ENCODE measurements at regions not wholly inside any gene's neighbourhood (a gene's known extent, or its start where the extent isn't known, plus 50 kb on each side); places are given as distances from the start of the nearest gene placed in this dataset.

DNA sequence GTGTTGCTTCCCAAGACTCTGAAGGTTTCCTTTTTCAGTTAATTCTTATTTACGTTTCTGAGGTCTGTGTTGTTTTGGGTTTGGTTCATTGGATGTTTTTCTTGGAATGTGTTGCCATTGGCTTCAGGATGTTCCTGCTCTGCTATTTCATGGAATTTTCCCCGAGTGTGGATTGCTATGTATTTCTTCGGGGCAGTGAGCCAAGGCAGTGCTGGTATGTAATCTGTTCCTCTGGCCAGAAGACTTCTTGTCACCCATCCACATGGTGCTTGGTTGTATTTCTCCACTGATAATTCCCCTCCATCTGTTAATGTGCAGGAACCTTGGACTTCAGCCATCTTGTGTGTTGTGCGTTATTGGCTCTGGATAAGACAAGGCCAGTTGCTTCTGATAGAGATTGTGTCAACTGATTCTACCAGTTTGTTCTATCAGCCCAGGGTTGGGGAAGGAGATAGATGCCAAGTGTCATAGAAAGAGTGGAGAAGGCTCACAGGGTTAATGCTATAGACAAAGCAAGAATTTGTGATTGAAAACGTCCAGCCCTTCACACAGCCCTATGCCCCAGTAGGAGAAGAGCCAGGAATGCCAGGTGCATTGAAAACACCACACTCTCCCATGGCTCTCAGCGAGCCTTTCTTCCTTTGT is 505.2 kb downstream of the PLPP3 start:
- no peak for DNase-seq (ENCODE audit: low spot score)

DNA sequence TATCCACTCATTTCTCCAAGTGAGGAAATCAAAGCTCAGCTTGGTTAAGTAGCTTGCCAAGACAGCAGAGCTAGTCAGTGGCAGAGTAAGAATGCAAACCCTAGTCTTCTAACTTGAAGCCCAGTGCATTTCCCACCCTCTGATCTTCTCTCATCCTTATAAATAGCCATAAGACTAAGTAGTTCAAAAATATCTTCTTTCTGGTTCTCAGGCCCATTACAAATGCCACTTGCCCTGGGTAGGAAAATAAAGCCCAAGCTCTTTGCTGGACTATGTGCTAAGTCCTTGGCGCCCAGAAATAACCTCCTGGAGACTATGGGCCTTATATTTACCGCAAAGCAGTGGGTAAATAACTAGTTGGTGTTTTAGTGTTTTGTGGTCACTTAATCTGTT is 505.8 kb downstream of the PLPP3 start:
- no peak for DNase-seq (ENCODE audit: low spot score)

DNA sequence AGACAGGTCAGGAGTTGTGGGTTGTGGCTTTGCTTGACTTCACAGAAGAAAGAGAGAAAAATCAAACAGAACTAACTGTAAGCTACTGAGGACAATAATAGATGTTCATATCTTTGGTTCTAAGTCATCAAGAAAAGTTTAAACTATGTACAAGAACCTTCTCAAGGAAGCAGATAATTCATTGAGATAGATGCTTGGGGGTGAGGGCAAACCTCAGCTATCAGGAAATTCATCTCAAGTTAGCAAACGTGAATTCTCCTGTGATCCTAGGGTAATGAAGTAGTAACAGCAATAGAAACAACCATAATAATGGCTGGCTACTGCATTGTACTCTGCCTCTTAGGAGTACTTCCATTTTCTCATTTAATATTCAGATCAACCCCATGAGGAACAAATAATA is 506.2 kb downstream of the PLPP3 start:
- DNase-seq (ENCODE audit: low spot score): no peak

DNA sequence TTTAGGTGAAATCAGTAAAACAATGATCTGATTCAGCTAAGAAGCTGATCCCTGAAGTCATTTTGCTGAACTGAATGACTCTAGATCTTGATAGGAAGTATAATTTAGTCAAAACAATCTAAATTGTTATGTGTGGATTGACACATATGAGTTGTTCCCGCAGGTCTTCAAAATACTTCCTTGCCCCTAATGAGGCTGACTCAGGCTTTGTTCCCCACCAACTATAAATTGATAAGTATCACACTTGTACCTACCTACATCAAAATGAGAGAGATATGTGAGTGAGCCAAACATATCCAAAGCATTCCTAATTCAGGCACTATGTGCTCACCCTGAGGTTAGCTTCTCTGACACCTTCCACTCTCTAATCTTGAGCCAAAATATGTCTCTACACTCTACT is 507.1 kb downstream of the PLPP3 start:
- no peak for DNase-seq (ENCODE audit: low spot score)

- no peak for DNase-seq (ENCODE audit: low spot score)
Observed at GRCh38 chr1:56071351-56071750, 508.0 kb downstream of the PLPP3 start.

DNA sequence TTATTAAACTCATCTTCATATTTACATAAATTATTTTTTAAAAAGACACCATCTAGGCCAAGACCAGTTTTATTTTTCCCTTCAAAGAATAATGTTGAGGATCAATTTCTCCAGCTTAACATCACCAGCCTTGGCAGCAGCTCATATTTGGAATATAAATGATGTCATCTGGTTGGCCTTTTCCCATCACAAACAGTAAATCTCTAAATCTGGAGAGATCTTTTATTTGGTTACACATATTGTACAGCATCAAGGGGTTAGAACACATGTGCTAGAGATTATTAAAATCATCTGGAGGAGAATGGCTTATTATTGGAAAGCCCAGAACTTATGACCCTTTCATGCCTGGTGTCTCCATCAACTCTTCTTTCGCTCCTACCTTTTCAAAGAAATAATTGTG is 508.8 kb downstream of the PLPP3 start:
- no peak for DNase-seq (ENCODE audit: low spot score)

- no peak for DNase-seq (ENCODE audit: low spot score)
Observed at GRCh38 chr1:56069824-56070223, 509.5 kb downstream of the PLPP3 start.

DNA sequence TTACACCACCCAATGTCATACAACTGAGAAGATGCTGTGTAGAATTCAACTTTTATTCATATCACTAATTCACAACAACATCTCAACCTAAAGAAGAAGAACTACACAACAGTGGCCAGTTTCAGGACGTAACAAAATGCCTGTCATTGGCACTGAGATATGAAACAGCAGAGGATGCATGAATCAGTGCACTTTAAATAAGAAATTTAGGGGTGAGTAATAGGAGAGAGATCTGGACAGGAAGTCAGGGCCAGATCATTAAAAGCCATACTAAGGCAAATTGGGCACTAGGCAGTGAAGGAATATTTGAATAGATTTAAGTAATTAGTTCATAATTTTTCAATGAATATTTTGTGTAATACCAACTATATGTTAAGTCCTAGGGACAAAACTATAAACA is 510.5 kb downstream of the PLPP3 start:
- peak; percentile 58 for DNase-seq (ENCODE audit: low spot score)

DNA sequence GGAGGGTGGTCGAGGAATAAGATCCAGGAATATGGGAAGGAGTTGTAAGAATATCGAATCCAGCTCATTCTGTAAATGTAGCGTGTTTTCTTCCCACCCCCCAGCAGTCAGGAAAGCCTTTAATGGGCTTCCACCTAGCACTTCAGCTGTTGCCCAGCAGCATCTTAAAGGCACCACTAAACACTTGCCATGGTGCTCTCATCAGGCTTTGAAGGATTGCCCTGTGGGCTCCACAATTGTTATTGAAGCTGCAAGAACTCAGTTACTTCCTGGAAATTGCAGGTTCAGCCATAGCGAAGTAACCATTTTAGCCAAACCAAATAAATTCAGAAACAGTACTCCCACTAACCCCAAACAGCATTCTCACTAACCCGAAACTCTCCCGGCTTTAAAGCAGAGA is 511.2 kb downstream of the PLPP3 start:
- DNase-seq (ENCODE audit: low spot score): no peak

DNA sequence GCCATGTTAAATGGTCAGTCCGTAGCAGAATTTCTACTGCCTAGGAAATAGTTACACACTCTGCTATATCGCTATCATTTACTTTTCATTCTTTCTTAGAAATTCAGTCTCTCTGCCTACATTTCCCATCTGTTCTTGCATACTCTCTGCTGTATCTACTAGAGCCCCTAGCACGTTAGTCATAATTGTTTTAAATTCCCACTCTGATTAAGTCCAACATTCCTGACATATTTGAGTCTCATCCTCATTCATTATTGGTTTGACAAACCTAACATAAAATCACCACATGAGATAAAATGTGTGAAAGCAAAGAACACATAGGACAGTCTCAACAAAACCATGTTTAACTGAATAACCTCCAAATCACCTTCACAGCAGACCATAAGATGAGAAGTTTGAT is 513.6 kb downstream of the PLPP3 start:
- DNase-seq (ENCODE audit: low spot score): peak; percentile 62

- peak; percentile 42 for DNase-seq (ENCODE audit: low spot score)
Observed at GRCh38 chr1:56064705-56065104, 514.7 kb downstream of the PLPP3 start.

GRCh38 chr1:56063461-56063860 is 515.9 kb downstream of the PLPP3 start:
- no peak for DNase-seq (ENCODE audit: low spot score)

- no peak for DNase-seq (ENCODE audit: low spot score)
Observed at GRCh38 chr1:56062625-56063024, 516.7 kb downstream of the PLPP3 start.

GRCh38 chr1:56061824-56062223 is 517.5 kb downstream of the PLPP3 start:
- no peak for DNase-seq (ENCODE audit: low spot score)

- DNase-seq (ENCODE audit: low spot score): no peak
Observed at GRCh38 chr1:56060906-56061305, 518.5 kb downstream of the PLPP3 start.

GRCh38 chr1:56057466-56058405 is 521.6 kb downstream of the PLPP3 start:
- DNase-seq (ENCODE audit: low spot score): no peak

GRCh38 chr1:56056438-56057287 is 522.7 kb downstream of the PLPP3 start:
- peak; percentile 10 for DNase-seq (ENCODE audit: low spot score)

- DNase-seq (ENCODE audit: low spot score): no peak
Observed at GRCh38 chr1:56054959-56055358, 524.4 kb downstream of the PLPP3 start.

- no peak for DNase-seq (ENCODE audit: low spot score)
Observed at GRCh38 chr1:56052041-56052440, 527.3 kb downstream of the PLPP3 start.

DNA sequence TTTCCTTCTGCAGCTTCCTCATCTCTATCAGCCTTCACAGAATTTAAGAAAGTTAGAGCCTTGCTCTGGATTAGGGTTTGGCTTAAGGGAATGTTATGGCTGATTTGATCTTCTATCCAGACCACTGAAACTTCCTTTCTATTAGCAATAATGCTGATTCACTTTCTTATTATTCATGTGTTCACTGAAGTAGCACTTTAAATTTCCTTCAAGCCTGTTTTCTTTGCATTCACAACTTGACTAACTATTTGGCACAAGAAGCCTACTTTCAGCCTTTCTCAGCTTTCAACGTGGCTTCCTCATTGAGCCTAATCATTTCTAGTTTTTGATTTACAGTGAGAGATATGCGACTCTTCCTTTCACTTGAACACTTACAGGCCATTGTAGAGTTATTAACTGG is 528.5 kb downstream of the PLPP3 start:
- DNase-seq (ENCODE audit: low spot score): no peak

DNA sequence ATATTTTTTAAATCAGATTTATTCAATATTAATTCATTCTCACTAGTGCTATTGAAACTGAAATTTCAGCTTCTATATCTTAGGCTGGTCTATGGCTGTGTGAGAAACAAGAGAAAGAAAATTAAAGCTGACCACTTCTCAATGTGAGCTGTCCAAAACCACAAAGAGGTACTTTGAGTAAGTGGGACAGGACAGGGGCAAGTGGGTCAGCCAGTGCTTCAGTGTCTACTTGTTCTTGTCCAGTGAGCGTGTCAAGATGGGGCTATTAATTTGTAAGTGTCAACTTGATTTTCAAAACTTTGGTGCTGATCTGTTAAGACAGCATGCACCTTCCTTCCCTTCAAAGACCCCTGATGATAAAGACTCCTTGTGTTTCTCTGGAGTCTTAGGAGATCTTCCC is 533.9 kb downstream of the PLPP3 start:
- no peak for DNase-seq (ENCODE audit: low spot score)

GRCh38 chr1:56045062-56045461 is 534.3 kb downstream of the PLPP3 start:
- DNase-seq (ENCODE audit: low spot score): no peak

Data from A172 (cell line).